ENCODE measurements at regions not wholly inside any gene's neighbourhood (a gene's known extent, or its start where the extent isn't known, plus 50 kb on each side); places are given as distances from the start of the nearest gene placed in this dataset.

GRCh38 chr20:24164360-24164759 is 175.8 kb upstream of the GGTLC1 start:
- TF ChIP-seq POLR2A (IDR thresholded peaks at IDR 0.05) (no peak), CTCF (IDR thresholded peaks at IDR 0.05) (peak in 1 of 3 experiments; percentile 17), POLR2AphosphoS5 (IDR thresholded peaks at IDR 0.05; ENCODE audit: insufficient read depth in 1 of 2, low read depth in 1 of 2) (no peak)

Measured in vagina (tissue), 2 donors.